ENCODE measurements at regions not wholly inside any gene's neighbourhood (a gene's known extent, or its start where the extent isn't known, plus 50 kb on each side); places are given as distances from the start of the nearest gene placed in this dataset.

DNA sequence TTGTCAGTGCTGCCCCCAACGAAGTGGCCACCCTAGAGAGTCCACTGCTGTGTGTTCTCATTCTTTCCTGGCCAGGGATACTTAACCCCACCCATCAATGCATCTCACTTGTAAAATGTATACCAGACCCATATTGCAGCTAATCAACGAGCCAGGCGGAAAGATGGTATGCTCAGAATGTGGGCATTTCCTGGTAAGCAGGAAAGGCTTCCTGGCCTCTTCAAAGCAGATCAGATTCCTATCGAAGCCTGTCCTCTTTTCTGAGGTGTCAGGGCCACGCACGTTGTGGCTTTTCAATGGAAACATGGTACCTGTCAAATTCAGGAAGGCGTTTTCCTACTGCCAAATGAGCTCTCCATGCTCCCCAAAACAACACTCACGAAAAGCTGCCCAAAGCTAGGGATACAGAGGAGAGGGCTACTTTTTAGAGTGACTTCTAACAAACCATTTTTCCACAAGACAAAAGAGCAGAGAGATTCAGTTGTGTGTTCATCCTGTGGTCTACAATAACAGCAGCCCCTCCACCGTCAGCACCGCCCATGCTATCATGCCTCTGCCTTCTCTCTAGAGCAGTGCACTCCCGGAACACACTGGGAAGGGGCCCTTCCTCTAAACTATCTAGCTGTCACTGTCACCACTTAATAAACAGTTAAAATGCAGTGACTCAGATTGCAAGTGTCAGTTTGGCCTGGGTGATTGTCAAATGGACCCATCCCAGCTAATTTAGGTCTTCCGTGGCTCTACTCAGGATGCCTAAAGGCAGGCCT lies 535.1 kb downstream of the RNF144A start:
- peaks cover 0 to 5% of the 10 kb centered on the region in 2 experiments; a peak in 1 of 5 replicates for H3K9me3 Mint-ChIP-seq
- no peaks in the 10 kb centered on the region for H3K27me3 Mint-ChIP-seq (ENCODE audit: low read depth)
- H3K79me2 ChIP-seq (ENCODE audit: insufficient read depth, low read length): no peaks in the 10 kb centered on the region
- TF ChIP-seq, protein P1, sequence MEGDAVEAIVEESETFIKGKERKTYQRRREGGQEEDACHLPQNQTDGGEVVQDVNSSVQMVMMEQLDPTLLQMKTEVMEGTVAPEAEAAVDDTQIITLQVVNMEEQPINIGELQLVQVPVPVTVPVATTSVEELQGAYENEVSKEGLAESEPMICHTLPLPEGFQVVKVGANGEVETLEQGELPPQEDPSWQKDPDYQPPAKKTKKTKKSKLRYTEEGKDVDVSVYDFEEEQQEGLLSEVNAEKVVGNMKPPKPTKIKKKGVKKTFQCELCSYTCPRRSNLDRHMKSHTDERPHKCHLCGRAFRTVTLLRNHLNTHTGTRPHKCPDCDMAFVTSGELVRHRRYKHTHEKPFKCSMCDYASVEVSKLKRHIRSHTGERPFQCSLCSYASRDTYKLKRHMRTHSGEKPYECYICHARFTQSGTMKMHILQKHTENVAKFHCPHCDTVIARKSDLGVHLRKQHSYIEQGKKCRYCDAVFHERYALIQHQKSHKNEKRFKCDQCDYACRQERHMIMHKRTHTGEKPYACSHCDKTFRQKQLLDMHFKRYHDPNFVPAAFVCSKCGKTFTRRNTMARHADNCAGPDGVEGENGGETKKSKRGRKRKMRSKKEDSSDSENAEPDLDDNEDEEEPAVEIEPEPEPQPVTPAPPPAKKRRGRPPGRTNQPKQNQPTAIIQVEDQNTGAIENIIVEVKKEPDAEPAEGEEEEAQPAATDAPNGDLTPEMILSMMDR (conservative IDR thresholded peaks at IDR 0.05): no peak
- no peak overlapping the region for H4K91ac ChIP-seq (ENCODE audit: insufficient read length, low read depth, low read length)
- H4K20me1 ChIP-seq (ENCODE audit: control insufficient read depth, insufficient read depth, insufficient read length): no peaks in the 10 kb centered on the region
- H2BK20ac ChIP-seq (ENCODE audit: low read depth, low read length, poor library complexity, severe bottlenecking): no peak overlapping the region
- H3K9me3 ChIP-seq (ENCODE audit: control insufficient read depth, low read depth, low read length): no peaks in the 10 kb centered on the region
- H2BK120ac ChIP-seq (ENCODE audit: low read depth, low read length, poor library complexity, severe bottlenecking): no peak overlapping the region
- no peak overlapping the region for H3K14ac ChIP-seq (ENCODE audit: insufficient read depth, low read length)
- H3K9ac ChIP-seq (ENCODE audit: extremely low read depth, insufficient read length, low read length): no peak overlapping the region
- DNase-seq: no peak
- no peak overlapping the region for H3K4ac ChIP-seq (ENCODE audit: low read depth, low read length)
- no peaks in the 10 kb centered on the region for H3K27me3 ChIP-seq (ENCODE audit: insufficient read depth, low read length)
- H2AK5ac ChIP-seq (ENCODE audit: insufficient read length, low read length): no peak overlapping the region
- no peak overlapping the region for H2BK12ac ChIP-seq (ENCODE audit: insufficient read length, low read depth, low read length)
- WGBS (ENCODE audit: extremely low coverage, insufficient read length, low lambda C conversion rate): no CpG with 5 or more reads among the region's 12 CpGs
- no peak overlapping the region for H3K27ac Mint-ChIP-seq
- no peak overlapping the region for H2BK15ac ChIP-seq (ENCODE audit: low read depth, low read length)
- no peak overlapping the region for H3K27ac ChIP-seq (ENCODE audit: insufficient read length, low read depth, low read length)
- no peak overlapping the region for H3T11ph ChIP-seq (ENCODE audit: low read length)
- no peak overlapping the region for H3K4me3 Mint-ChIP-seq
- H3K4me1 ChIP-seq (ENCODE audit: insufficient read depth, low read length): peaks cover 6% of the 10 kb centered on the region; the same call in 1 of the 2 replicates
- no peak overlapping the region for H4K8ac ChIP-seq (replicated peaks; ENCODE audit: insufficient read length, low read depth, low read length)
- peaks cover 28 to 38% of the 10 kb centered on the region in 2 experiments for H3K4me1 Mint-ChIP-seq
- H2AFZ ChIP-seq (ENCODE audit: low read length): no peak overlapping the region
- no peak overlapping the region for H2BK5ac ChIP-seq (ENCODE audit: insufficient read length, low read length)
- no peak overlapping the region for H3K23ac ChIP-seq (ENCODE audit: insufficient read length, low read depth, low read length)
- H3K56ac ChIP-seq (ENCODE audit: insufficient read length, low read depth, low read length): no peak overlapping the region
- no peaks in the 10 kb centered on the region for H3K23me2 ChIP-seq (ENCODE audit: insufficient read length, low read depth, low read length, poor library complexity, severe bottlenecking)
- no peak overlapping the region for H3K18ac ChIP-seq (ENCODE audit: insufficient read length, low read depth, low read length)
- no peak overlapping the region for H4K5ac ChIP-seq (ENCODE audit: insufficient read length, low read depth, low read length)
- H3K36me3 Mint-ChIP-seq (ENCODE audit: insufficient read depth in 1 of 3, low read depth in 3 of 3): peaks cover 0 to 6% (median 0%) of the 10 kb centered on the region in 3 experiments; a peak in 2 of 7 replicates
- H3K4me2 ChIP-seq (ENCODE audit: insufficient read depth, insufficient read length, low read length): no peak overlapping the region
- H3K79me1 ChIP-seq (ENCODE audit: insufficient read depth, low read depth, low read length, poor library complexity, severe bottlenecking): no peaks in the 10 kb centered on the region

Measured in H9 (cell line).